H1 (cell line): ENCODE measurements at regions not wholly inside any gene's neighbourhood (a gene's known extent, or its start where the extent isn't known, plus 50 kb on each side); places are given as distances from the start of the nearest gene placed in this dataset.

Experiments
- ATF3 ChIP-seq: IDR thresholded peaks from 2 replicates; pipeline ENCODE4 v1.6.1; 2011; ENCODE audit warnings: low read depth, mild to moderate bottlenecking, low read length; ENCODE audit not compliant: insufficient read depth
- BCL11A ChIP-seq, 2 experiments: IDR thresholded peaks; one replicate each; pipeline ENCODE4 v1.6.1; 2011; ENCODE audit warnings: low read depth in 2 of 2, low read length in 2 of 2, mild to moderate bottlenecking in 2 of 2
- CEBPB ChIP-seq: IDR thresholded peaks from 2 replicates; pipeline ENCODE4 v1.6.1; 2012; ENCODE audit warnings: low read depth, low read length
- CTBP2 ChIP-seq: IDR thresholded peaks from 2 replicates; pipeline ENCODE4 v1.7.0; 2011; ENCODE audit warnings: borderline replicate concordance, mild to moderate bottlenecking, moderate library complexity, mixed read lengths, low read length; ENCODE audit not compliant: insufficient read depth, insufficient read length
- EP300 ChIP-seq, 2 experiments: IDR thresholded peaks; 1 replicate in 1 of 2; 2 replicates in 1 of 2; pipeline ENCODE4 v1.6.1; 2011 to 2012; ENCODE audit warnings: low read depth in 2 of 2, low read length in 2 of 2, mild to moderate bottlenecking in 2 of 2, borderline replicate concordance in 1 of 2, inconsistent platforms in 1 of 2, moderate library complexity in 1 of 2
- HDAC6 ChIP-seq: IDR thresholded peaks from one replicate; pipeline ENCODE4 v1.7.1; 2012; ENCODE audit warnings: low read depth, mild to moderate bottlenecking, inconsistent platforms, low read length, moderate library complexity
- RXRA ChIP-seq: IDR thresholded peaks from 2 replicates; pipeline ENCODE4 v1.6.1; 2011; ENCODE audit warnings: low read depth, mild to moderate bottlenecking, low read length, moderate library complexity; ENCODE audit not compliant: insufficient read depth
- SP4 ChIP-seq: IDR thresholded peaks from 2 replicates; pipeline ENCODE4 v1.6.1; 2012; ENCODE audit warnings: low read length, inconsistent platforms
- TAF1 ChIP-seq: IDR thresholded peaks from 2 replicates; pipeline ENCODE4 v1.6.1; 2011; ENCODE audit warnings: mild to moderate bottlenecking, low read depth, low read length
- TF ChIP-seq, protein P1 (sequence below): fragments of 300-600 bp; sonication (generic); IDR thresholded peaks from 2 replicates; pipeline ENCODE4 v1.7.1; 2012; ENCODE audit warnings: low read length, moderate library complexity, mild to moderate bottlenecking, inconsistent platforms; ENCODE audit not compliant: insufficient replicate concordance

DNA sequence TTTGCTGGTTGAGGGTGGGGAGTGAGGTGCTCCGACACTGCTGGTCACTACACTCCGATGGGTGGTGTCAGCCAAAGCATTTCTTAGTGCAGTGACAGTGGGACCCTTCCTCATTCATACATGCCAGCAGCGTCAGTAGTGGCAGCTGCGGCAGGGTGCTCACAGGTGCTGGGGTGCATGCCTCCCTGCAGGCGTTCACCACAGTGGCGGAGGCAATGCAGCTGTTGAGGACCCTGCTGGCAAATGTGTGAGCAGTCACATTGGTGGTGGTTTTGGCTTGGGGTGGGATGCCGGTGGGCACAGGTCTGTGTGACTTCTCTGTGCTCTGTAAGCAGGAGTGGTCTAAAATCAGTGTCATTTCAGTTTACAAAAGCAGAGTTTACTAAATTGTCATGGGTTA, 464.6 kb downstream of the FUT8 start (continued):
- TF ChIP-seq, protein P1, sequence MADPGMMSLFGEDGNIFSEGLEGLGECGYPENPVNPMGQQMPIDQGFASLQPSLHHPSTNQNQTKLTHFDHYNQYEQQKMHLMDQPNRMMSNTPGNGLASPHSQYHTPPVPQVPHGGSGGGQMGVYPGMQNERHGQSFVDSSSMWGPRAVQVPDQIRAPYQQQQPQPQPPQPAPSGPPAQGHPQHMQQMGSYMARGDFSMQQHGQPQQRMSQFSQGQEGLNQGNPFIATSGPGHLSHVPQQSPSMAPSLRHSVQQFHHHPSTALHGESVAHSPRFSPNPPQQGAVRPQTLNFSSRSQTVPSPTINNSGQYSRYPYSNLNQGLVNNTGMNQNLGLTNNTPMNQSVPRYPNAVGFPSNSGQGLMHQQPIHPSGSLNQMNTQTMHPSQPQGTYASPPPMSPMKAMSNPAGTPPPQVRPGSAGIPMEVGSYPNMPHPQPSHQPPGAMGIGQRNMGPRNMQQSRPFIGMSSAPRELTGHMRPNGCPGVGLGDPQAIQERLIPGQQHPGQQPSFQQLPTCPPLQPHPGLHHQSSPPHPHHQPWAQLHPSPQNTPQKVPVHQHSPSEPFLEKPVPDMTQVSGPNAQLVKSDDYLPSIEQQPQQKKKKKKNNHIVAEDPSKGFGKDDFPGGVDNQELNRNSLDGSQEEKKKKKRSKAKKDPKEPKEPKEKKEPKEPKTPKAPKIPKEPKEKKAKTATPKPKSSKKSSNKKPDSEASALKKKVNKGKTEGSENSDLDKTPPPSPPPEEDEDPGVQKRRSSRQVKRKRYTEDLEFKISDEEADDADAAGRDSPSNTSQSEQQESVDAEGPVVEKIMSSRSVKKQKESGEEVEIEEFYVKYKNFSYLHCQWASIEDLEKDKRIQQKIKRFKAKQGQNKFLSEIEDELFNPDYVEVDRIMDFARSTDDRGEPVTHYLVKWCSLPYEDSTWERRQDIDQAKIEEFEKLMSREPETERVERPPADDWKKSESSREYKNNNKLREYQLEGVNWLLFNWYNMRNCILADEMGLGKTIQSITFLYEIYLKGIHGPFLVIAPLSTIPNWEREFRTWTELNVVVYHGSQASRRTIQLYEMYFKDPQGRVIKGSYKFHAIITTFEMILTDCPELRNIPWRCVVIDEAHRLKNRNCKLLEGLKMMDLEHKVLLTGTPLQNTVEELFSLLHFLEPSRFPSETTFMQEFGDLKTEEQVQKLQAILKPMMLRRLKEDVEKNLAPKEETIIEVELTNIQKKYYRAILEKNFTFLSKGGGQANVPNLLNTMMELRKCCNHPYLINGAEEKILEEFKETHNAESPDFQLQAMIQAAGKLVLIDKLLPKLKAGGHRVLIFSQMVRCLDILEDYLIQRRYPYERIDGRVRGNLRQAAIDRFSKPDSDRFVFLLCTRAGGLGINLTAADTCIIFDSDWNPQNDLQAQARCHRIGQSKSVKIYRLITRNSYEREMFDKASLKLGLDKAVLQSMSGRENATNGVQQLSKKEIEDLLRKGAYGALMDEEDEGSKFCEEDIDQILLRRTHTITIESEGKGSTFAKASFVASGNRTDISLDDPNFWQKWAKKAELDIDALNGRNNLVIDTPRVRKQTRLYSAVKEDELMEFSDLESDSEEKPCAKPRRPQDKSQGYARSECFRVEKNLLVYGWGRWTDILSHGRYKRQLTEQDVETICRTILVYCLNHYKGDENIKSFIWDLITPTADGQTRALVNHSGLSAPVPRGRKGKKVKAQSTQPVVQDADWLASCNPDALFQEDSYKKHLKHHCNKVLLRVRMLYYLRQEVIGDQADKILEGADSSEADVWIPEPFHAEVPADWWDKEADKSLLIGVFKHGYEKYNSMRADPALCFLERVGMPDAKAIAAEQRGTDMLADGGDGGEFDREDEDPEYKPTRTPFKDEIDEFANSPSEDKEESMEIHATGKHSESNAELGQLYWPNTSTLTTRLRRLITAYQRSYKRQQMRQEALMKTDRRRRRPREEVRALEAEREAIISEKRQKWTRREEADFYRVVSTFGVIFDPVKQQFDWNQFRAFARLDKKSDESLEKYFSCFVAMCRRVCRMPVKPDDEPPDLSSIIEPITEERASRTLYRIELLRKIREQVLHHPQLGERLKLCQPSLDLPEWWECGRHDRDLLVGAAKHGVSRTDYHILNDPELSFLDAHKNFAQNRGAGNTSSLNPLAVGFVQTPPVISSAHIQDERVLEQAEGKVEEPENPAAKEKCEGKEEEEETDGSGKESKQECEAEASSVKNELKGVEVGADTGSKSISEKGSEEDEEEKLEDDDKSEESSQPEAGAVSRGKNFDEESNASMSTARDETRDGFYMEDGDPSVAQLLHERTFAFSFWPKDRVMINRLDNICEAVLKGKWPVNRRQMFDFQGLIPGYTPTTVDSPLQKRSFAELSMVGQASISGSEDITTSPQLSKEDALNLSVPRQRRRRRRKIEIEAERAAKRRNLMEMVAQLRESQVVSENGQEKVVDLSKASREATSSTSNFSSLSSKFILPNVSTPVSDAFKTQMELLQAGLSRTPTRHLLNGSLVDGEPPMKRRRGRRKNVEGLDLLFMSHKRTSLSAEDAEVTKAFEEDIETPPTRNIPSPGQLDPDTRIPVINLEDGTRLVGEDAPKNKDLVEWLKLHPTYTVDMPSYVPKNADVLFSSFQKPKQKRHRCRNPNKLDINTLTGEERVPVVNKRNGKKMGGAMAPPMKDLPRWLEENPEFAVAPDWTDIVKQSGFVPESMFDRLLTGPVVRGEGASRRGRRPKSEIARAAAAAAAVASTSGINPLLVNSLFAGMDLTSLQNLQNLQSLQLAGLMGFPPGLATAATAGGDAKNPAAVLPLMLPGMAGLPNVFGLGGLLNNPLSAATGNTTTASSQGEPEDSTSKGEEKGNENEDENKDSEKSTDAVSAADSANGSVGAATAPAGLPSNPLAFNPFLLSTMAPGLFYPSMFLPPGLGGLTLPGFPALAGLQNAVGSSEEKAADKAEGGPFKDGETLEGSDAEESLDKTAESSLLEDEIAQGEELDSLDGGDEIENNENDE, result no peak
- TF ChIP-seq CTBP2 (no peak), EP300 (IDR thresholded peaks at IDR 0.05; ENCODE audit: borderline replicate concordance in 1 of 2, low read depth in 2 of 2, low read length in 2 of 2) (no peak), RXRA (no peak), ATF3 (no peak), TAF1 (no peak), SP4 (no peak), BCL11A (IDR thresholded peaks at IDR 0.05; ENCODE audit: low read depth in 2 of 2, low read length in 2 of 2) (no peak), HDAC6 (no peak), CEBPB (no peak)
- TF ChIP-seq, all 59 proteins: peak for 0
